ENCODE measurements at regions not wholly inside any gene's neighbourhood (a gene's known extent, or its start where the extent isn't known, plus 50 kb on each side); places are given as distances from the start of the nearest gene placed in this dataset.
"Not testable (repeated sequence)": the region's sequence is repeated elsewhere in the genome, so short reads cannot be mapped to it uniquely, and the experiment has no call there.

- not testable (repeated sequence) for DNase-seq
Observed at GRCh38 chr2:8250290-8250689, 431.6 kb upstream of the ID2 start.

- peak in 1 of 2 donors; percentile 3 for DNase-seq
Observed at GRCh38 chr2:8251291-8251690, 430.6 kb upstream of the ID2 start.

- DNase-seq: no peak
Observed at GRCh38 chr2:8251856-8252255, 430.0 kb upstream of the ID2 start.

- DNase-seq: no peak
Observed at GRCh38 chr2:8252997-8253694, 428.7 kb upstream of the ID2 start.

GRCh38 chr2:8253781-8254180, 428.1 kb upstream of the ID2 start:
- DNase-seq: no peak

- DNase-seq: not testable (repeated sequence)
Observed at GRCh38 chr2:8254214-8254613, 427.6 kb upstream of the ID2 start.

- no peak for DNase-seq
Observed at GRCh38 chr2:8254791-8255447, 426.9 kb upstream of the ID2 start.

- no peak for DNase-seq
Observed at GRCh38 chr2:8255448-8255800, 426.4 kb upstream of the ID2 start.

- DNase-seq: no peak
Observed at GRCh38 chr2:8256905-8257304, 425.0 kb upstream of the ID2 start.

- DNase-seq: no peak
Observed at GRCh38 chr2:8257502-8257901, 424.4 kb upstream of the ID2 start.

GRCh38 chr2:8258406-8258805, 423.4 kb upstream of the ID2 start:
- DNase-seq: no peak

GRCh38 chr2:8259106-8259840, 422.6 kb upstream of the ID2 start:
- DNase-seq: peak in 1 of 2 donors; percentile 15

- DNase-seq: no peak
Observed at GRCh38 chr2:8259841-8260178, 422.0 kb upstream of the ID2 start.

- DNase-seq: no peak
Observed at GRCh38 chr2:8260213-8260612, 421.6 kb upstream of the ID2 start.

- DNase-seq: no peak
Observed at GRCh38 chr2:8263901-8264300, 418.0 kb upstream of the ID2 start.

GRCh38 chr2:8264981-8265380, 416.9 kb upstream of the ID2 start:
- DNase-seq: no peak

GRCh38 chr2:8265476-8266226, 416.2 kb upstream of the ID2 start:
- no peak for DNase-seq

GRCh38 chr2:8266563-8266962, 415.3 kb upstream of the ID2 start:
- no peak for DNase-seq

- no peak for DNase-seq
Observed at GRCh38 chr2:8267048-8267447, 414.8 kb upstream of the ID2 start.

GRCh38 chr2:8267721-8268120, 414.1 kb upstream of the ID2 start:
- DNase-seq: no peak

GRCh38 chr2:8268172-8268783, 413.6 kb upstream of the ID2 start:
- DNase-seq: no peak

GRCh38 chr2:8270699-8271098, 411.2 kb upstream of the ID2 start:
- DNase-seq: no peak

GRCh38 chr2:8271461-8271860, 410.4 kb upstream of the ID2 start:
- DNase-seq: no peak
